ENCODE measurements at regions not wholly inside any gene's neighbourhood (a gene's known extent, or its start where the extent isn't known, plus 50 kb on each side); places are given as distances from the start of the nearest gene placed in this dataset.

GRCh38 chr2:105150231-105150630 is 91.3 kb upstream of the GPR45 start:
- no peak for DNase-seq
- POLR2A ChIA-PET, result no interaction called here
- Histone ChIP-seq H4K20me1 (ENCODE audit: control insufficient read depth, insufficient read depth, low read length, poor library complexity, severe bottlenecking) (no peaks in the 10 kb centered on the region), H3K9me3 (ENCODE audit: control extremely low read depth in 1 of 3, control insufficient read depth in 2 of 3, insufficient read depth in 1 of 3, low read length in 2 of 3) (no peaks in the 10 kb centered on the region), H3K79me2 (ENCODE audit: control insufficient read depth, insufficient read depth, low read length) (no peaks in the 10 kb centered on the region), H3K4me2 (replicated peaks; ENCODE audit: low read depth, low read length, poor library complexity, severe bottlenecking) (no peak overlapping the region), H3K9ac (ENCODE audit: low read length) (no peak overlapping the region), H3K27me3 (replicated peaks in 1 of 4; ENCODE audit: control extremely low read depth in 1 of 4, control insufficient read depth in 3 of 4, insufficient read depth in 4 of 4, low read length in 3 of 4) (peaks cover 0 to 10% (median 4%) of the 10 kb centered on the region in 4 experiments), H2AFZ (ENCODE audit: insufficient read depth, low read depth, low read length, poor library complexity, severe bottlenecking) (no peak overlapping the region), H3K4me1 (ENCODE audit: control insufficient read depth in 2 of 2, insufficient read depth in 2 of 2, low read length in 2 of 2) (peaks cover 2 to 3% of the 10 kb centered on the region in 2 donors), H3K27ac (ENCODE audit: low read length in 2 of 2) (no peak overlapping the region), H3K4me3 (ENCODE audit: control extremely low read depth in 1 of 5, extremely low read depth in 1 of 5, insufficient read depth in 1 of 5, low read depth in 2 of 5, low read length in 4 of 5) (no peak overlapping the region), H3K36me3 (replicated peaks in 1 of 2; ENCODE audit: control extremely low read depth in 1 of 2, control insufficient read depth in 1 of 2, extremely low read depth in 1 of 2, insufficient read depth in 2 of 2, low read length in 1 of 2) (no peaks in the 10 kb centered on the region)
- Mint-ChIP-seq H3K4me3 (no peak overlapping the region), H3K27me3 (peaks cover 8% of the 10 kb centered on the region), H3K27ac (no peak overlapping the region), H3K4me1 (peaks cover under 1% of the 10 kb centered on the region), H3K9me3 (ENCODE audit: insufficient read depth) (no peaks in the 10 kb centered on the region)
- no peak for TF ChIP-seq EZH2 (IDR thresholded peaks at IDR 0.05; ENCODE audit: borderline replicate concordance, insufficient read depth, low read depth, low read length, poor library complexity, severe bottlenecking)
- no peak for TF ChIP-seq CTCF (IDR thresholded peaks at IDR 0.05)
- intact Hi-C loops (cut with micrococcal nuclease), result no loop called here
- CTCF ChIA-PET, result interaction anchor here (0.6 to 1.6 kb wide), 4 partner anchors 35 to 592 kb away, joined by 3 to 5 read pairs (median 4); no protein-coding TSS in a partner anchor
- no CpG with 5 or more reads among the region's 3 CpGs for WGBS (ENCODE audit: insufficient coverage)
- no peak for ATAC-seq (ENCODE audit: low read depth)

DNA sequence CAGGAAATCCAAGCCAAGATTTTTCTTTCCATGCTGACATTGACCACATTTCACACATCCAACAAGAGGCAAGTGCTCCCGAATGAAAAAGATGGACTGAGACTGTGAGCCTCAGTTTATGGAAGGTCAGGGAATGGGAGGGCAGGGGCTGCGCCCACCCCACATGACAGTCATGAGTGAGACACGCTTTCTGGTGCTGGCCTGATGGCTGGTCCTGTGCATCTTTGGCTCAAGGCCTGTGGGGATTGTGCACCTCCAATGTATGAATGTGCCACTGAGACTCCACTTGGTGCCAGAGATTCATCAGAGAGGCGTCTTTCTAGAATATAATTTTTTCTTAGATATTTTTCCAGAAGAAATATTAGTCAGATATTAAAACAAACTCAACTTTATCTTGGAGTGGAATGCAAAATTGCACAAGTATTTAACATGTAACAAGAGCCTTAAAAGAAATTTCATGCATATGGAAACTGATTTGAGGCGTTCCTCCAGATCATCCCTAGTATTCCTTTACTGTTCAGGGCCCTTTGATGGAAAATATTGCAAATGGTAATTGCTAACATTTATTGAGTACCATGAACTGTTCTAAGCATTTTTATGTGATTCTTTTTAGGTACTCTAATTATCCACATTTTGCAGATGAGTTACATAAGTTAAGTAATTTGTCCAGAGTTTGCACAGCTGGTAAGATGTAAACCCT is 87.3 kb upstream of the GPR45 start:
- Mint-ChIP-seq H3K27ac (no peak overlapping the region), H3K4me3 (no peak overlapping the region), H3K27me3 (peaks cover 24% of the 10 kb centered on the region), H3K4me1 (peaks cover 4% of the 10 kb centered on the region), H3K9me3 (ENCODE audit: insufficient read depth) (peaks cover 13% of the 10 kb centered on the region)
- H3K36me3 ChIP-seq (replicated peaks in 1 of 2; ENCODE audit: control extremely low read depth in 1 of 2, control insufficient read depth in 1 of 2, extremely low read depth in 1 of 2, insufficient read depth in 2 of 2, low read length in 1 of 2), result no peaks in the 10 kb centered on the region
- no peaks in the 10 kb centered on the region for H3K79me2 ChIP-seq (ENCODE audit: control insufficient read depth, insufficient read depth, low read length)
- no peak overlapping the region for H3K4me3 ChIP-seq (ENCODE audit: control extremely low read depth in 1 of 5, extremely low read depth in 1 of 5, insufficient read depth in 1 of 5, low read depth in 2 of 5, low read length in 4 of 5)
- DNase-seq (no peak), ATAC-seq (ENCODE audit: low read depth) (no peak)
- intact Hi-C loops (cut with micrococcal nuclease), result no loop called here
- no peak overlapping the region for H3K27ac ChIP-seq (ENCODE audit: low read length in 2 of 2)
- ChIA-PET POLR2A (no interaction called here), CTCF (no interaction called here)
- H3K9me3 ChIP-seq (ENCODE audit: control extremely low read depth in 1 of 3, control insufficient read depth in 2 of 3, insufficient read depth in 1 of 3, low read length in 2 of 3), result peaks cover 3 to 14% (median 3%) of the 10 kb centered on the region in 3 donors
- H3K27me3 ChIP-seq (replicated peaks in 1 of 4; ENCODE audit: control extremely low read depth in 1 of 4, control insufficient read depth in 3 of 4, insufficient read depth in 4 of 4, low read length in 3 of 4), result peaks cover 0 to 10% (median 7%) of the 10 kb centered on the region in 4 experiments
- H3K9ac ChIP-seq (ENCODE audit: low read length), result no peak overlapping the region
- H3K4me2 ChIP-seq (replicated peaks; ENCODE audit: low read depth, low read length, poor library complexity, severe bottlenecking), result no peak overlapping the region
- H4K20me1 ChIP-seq (ENCODE audit: control insufficient read depth, insufficient read depth, low read length, poor library complexity, severe bottlenecking), result no peaks in the 10 kb centered on the region
- TF ChIP-seq EZH2 (IDR thresholded peaks at IDR 0.05; ENCODE audit: borderline replicate concordance, insufficient read depth, low read depth, low read length, poor library complexity, severe bottlenecking) (no peak), CTCF (IDR thresholded peaks at IDR 0.05) (no peak)
- peaks cover 0 to 6% of the 10 kb centered on the region in 2 donors for H3K4me1 ChIP-seq (ENCODE audit: control insufficient read depth in 2 of 2, insufficient read depth in 2 of 2, low read length in 2 of 2)
- no peak overlapping the region for H2AFZ ChIP-seq (ENCODE audit: insufficient read depth, low read depth, low read length, poor library complexity, severe bottlenecking)
- WGBS (ENCODE audit: insufficient coverage), result 67% methylated on average over 3 of the region's 5 CpGs
